ENCODE measurements at regions not wholly inside any gene's neighbourhood (a gene's known extent, or its start where the extent isn't known, plus 50 kb on each side); places are given as distances from the start of the nearest gene placed in this dataset.

GRCh38 chr9:8096091-8096490 lies 296.5 kb upstream of the DMAC1 start:
- ATAC-seq: no peak
- H3K27me3 ChIP-seq: no peaks in the 10 kb centered on the region
- no peaks in the 10 kb centered on the region for H3K9me3 ChIP-seq
- no peaks in the 10 kb centered on the region for H3K36me3 ChIP-seq (replicated peaks in 1 of 2; ENCODE audit: insufficient read depth in 1 of 2, low read depth in 2 of 2)
- no peak overlapping the region for H3K27ac ChIP-seq
- H3K4me3 ChIP-seq: no peak overlapping the region
- intact Hi-C loops (cut with DNase I): no loop called here
- TF ChIP-seq CTCF (IDR thresholded peaks at IDR 0.05) (no peak), POLR2A (IDR thresholded peaks at IDR 0.05) (no peak)
- DNase-seq: no peak
- no peaks in the 10 kb centered on the region for H3K4me1 ChIP-seq
- 92 to 94% methylated on average over 4 of the region's 4 CpGs for WGBS, 2 donors

- no peak overlapping the region for H3K27ac ChIP-seq
- H3K27me3 ChIP-seq: no peaks in the 10 kb centered on the region
- no peaks in the 10 kb centered on the region for H3K4me1 ChIP-seq
- TF ChIP-seq CTCF (IDR thresholded peaks at IDR 0.05) (no peak), POLR2A (IDR thresholded peaks at IDR 0.05) (no peak)
- no peaks in the 10 kb centered on the region for H3K9me3 ChIP-seq
- ATAC-seq (no peak), DNase-seq (no peak)
- H3K36me3 ChIP-seq (replicated peaks in 1 of 2; ENCODE audit: insufficient read depth in 1 of 2, low read depth in 2 of 2): no peaks in the 10 kb centered on the region
- 51 to 63% methylated on average over 3 of the region's 3 CpGs for WGBS, 2 donors
- H3K4me3 ChIP-seq: no peak overlapping the region
- intact Hi-C loops (cut with DNase I): no loop called here
Measured at GRCh38 chr9:8095672-8096086, 296.1 kb upstream of the DMAC1 start.

- TF ChIP-seq CTCF (IDR thresholded peaks at IDR 0.05) (no peak), POLR2A (IDR thresholded peaks at IDR 0.05) (no peak)
- Histone ChIP-seq H3K4me1 (no peaks in the 10 kb centered on the region), H3K9me3 (no peaks in the 10 kb centered on the region), H3K27ac (no peak overlapping the region), H3K36me3 (replicated peaks in 1 of 2; ENCODE audit: insufficient read depth in 1 of 2, low read depth in 2 of 2) (no peaks in the 10 kb centered on the region), H3K27me3 (no peaks in the 10 kb centered on the region), H3K4me3 (no peak overlapping the region)
- no peak for ATAC-seq
- intact Hi-C loops (cut with DNase I): no loop called here
- no peak for DNase-seq
Measured at GRCh38 chr9:8088477-8088876, 288.9 kb upstream of the DMAC1 start.

GRCh38 chr9:8085986-8086385 lies 286.4 kb upstream of the DMAC1 start:
- Histone ChIP-seq H3K4me3 (no peak overlapping the region), H3K4me1 (no peaks in the 10 kb centered on the region), H3K27ac (no peak overlapping the region), H3K9me3 (no peaks in the 10 kb centered on the region), H3K27me3 (no peaks in the 10 kb centered on the region), H3K36me3 (replicated peaks in 1 of 2; ENCODE audit: insufficient read depth in 1 of 2, low read depth in 2 of 2) (no peaks in the 10 kb centered on the region)
- 75 to 77% methylated on average over 1 of the region's 1 CpG for WGBS, 2 donors
- no peak for TF ChIP-seq POLR2A (IDR thresholded peaks at IDR 0.05)
- TF ChIP-seq CTCF (IDR thresholded peaks at IDR 0.05): no peak
- intact Hi-C loops (cut with DNase I): no loop called here
- ATAC-seq: no peak
- no peak for DNase-seq

- no peaks in the 10 kb centered on the region for H3K9me3 ChIP-seq
- WGBS, 2 donors: 67 to 70% methylated on average over 7 of the region's 7 CpGs
- H3K27me3 ChIP-seq: no peaks in the 10 kb centered on the region
- no peak for TF ChIP-seq POLR2A (IDR thresholded peaks at IDR 0.05)
- TF ChIP-seq CTCF (IDR thresholded peaks at IDR 0.05): no peak
- intact Hi-C loops (cut with DNase I): no loop called here
- ATAC-seq: no peak
- H3K4me3 ChIP-seq: no peak overlapping the region
- DNase-seq: no peak
- no peak overlapping the region for H3K27ac ChIP-seq
- H3K36me3 ChIP-seq (replicated peaks in 1 of 2; ENCODE audit: insufficient read depth in 1 of 2, low read depth in 2 of 2): no peaks in the 10 kb centered on the region
- no peaks in the 10 kb centered on the region for H3K4me1 ChIP-seq
Measured at GRCh38 chr9:8078641-8079140, 279.1 kb upstream of the DMAC1 start.

Measured in body of pancreas (tissue), 4 donors.